ENCODE measurements at regions not wholly inside any gene's neighbourhood (a gene's known extent, or its start where the extent isn't known, plus 50 kb on each side); places are given as distances from the start of the nearest gene placed in this dataset.

DNA sequence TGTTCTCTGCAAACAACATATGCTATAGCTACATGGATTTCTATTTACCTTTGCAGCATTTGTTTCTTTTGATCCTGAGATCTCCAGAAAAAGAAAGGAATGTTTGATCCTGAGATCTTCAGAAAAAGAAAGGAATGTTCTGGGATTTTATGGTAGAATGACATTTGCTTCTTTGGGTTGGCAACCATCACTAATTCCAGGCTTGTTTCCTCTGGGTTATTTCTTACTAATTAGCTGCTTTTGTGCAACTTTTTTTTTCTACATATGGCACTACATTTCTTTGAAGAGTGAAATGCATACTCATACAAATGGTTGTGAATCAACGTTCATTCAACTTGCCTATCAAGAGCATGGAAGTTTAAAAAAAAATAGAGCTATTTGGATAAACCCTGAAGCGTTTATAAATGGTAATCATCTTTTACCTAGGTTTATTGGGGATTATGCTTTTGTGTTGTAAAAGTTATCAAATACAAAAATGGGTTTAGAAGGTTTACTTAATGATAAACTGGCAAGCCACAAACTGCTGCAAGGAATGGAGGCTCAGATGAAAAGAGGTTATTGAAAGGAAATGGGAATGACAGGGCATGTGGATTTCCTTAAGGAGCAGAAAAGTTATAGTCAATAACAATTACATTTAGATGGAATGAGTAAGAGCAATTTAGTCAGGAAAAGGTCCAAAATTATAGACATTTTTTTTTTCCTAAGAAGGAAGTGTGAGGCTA lies 95.6 kb upstream of the PCDH18 start:
- TF ChIP-seq CTCF (IDR thresholded peaks at IDR 0.05; ENCODE audit: low read depth, low read length, missing input control) (no peak), GABPA (IDR thresholded peaks at IDR 0.05 in 1 of 2, conservative IDR thresholded peaks at IDR 0.05 in 1 of 2) (no peak), RAD21 (IDR thresholded peaks at IDR 0.05) (no peak), JUND (IDR thresholded peaks at IDR 0.05) (no peak), REST (IDR thresholded peaks at IDR 0.05) (no peak), SP1 (IDR thresholded peaks at IDR 0.05) (no peak), YY1 (IDR thresholded peaks at IDR 0.05) (no peak), HNF4G (IDR thresholded peaks at IDR 0.05) (no peak), EGR1 (IDR thresholded peaks at IDR 0.05; ENCODE audit: low read depth in 2 of 2) (no peak)
- TF ChIP-seq, protein P1, sequence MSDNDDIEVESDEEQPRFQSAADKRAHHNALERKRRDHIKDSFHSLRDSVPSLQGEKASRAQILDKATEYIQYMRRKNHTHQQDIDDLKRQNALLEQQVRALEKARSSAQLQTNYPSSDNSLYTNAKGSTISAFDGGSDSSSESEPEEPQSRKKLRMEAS (IDR thresholded peaks at IDR 0.05): no peak
- TF ChIP-seq, protein P2, sequence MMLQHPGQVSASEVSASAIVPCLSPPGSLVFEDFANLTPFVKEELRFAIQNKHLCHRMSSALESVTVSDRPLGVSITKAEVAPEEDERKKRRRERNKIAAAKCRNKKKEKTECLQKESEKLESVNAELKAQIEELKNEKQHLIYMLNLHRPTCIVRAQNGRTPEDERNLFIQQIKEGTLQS (IDR thresholded peaks at IDR 0.05): no peak

Data from liver (tissue), 3 donors.